IMR-90 (cell line): ENCODE measurements at regions not wholly inside any gene's neighbourhood (a gene's known extent, or its start where the extent isn't known, plus 50 kb on each side); places are given as distances from the start of the nearest gene placed in this dataset.

Experiments used
- ATAC-seq: fragments of 200-7000 bp; cut with Tn5 transposase; 2 replicates; pipeline ENCODE4 v1.9.1; 2020; ENCODE audit warnings: low read depth, mild to moderate bottlenecking, moderate library complexity
- BruUV-seq: library from RNA; stranded (reverse); fragments of 400-500 nt; replicated peaks from 2 replicates; lab custom pipeline; 2021; lab: Mats Ljungman, UMichigan
- CTCF ChIA-PET: fragments of 300-600 bp; formaldehyde crosslinking; extraction: SDS; loops from one replicate; lab custom pipeline; 2021; ENCODE audit warnings: antibody characterized with exemption; lab: Yijun Ruan, JAX
- POLR2A ChIA-PET: fragments of 300-600 bp; sonication (Branson Sonifier 250); formaldehyde crosslinking; loops from one replicate; lab custom pipeline; 2022; ENCODE audit warnings: antibody characterized with exemption; ENCODE audit not compliant: unreplicated experiment; lab: Charles Lee
- DNase-seq: peaks from one replicate; pipeline ENCODE4 v3.0.0; 2013
- H2AFZ ChIP-seq: replicated peaks from 2 replicates; pipeline ENCODE3; 2013; ENCODE audit warnings: low read length, mild to moderate bottlenecking; ENCODE audit not compliant: poor library complexity
- H2AK5ac ChIP-seq: 2 replicates; pipeline ENCODE4 v1.6.1; 2013; ENCODE audit warnings: low read depth, low read length, inconsistent platforms
- H2AK9ac ChIP-seq: replicated peaks from 2 replicates; pipeline ENCODE3; 2013; ENCODE audit warnings: mild to moderate bottlenecking, low read depth, low read length, moderate library complexity; ENCODE audit not compliant: poor library complexity
- H2BK120ac ChIP-seq: 2 replicates; pipeline ENCODE4 v1.6.1; 2013; ENCODE audit warnings: low read depth, low read length, inconsistent platforms
- H2BK15ac ChIP-seq: 3 replicates; pipeline ENCODE4 v1.6.1; 2013; ENCODE audit warnings: low read depth, low read length, inconsistent platforms
- H2BK20ac ChIP-seq: 2 replicates; pipeline ENCODE4 v1.6.1; 2013; ENCODE audit warnings: low read depth, mild to moderate bottlenecking, inconsistent platforms, low read length, moderate library complexity
- H2BK5ac ChIP-seq: 2 replicates; pipeline ENCODE4 v1.6.1; 2013; ENCODE audit warnings: mild to moderate bottlenecking, low read depth, low read length, inconsistent platforms; ENCODE audit not compliant: poor library complexity, severe bottlenecking
- H3K14ac ChIP-seq: replicated peaks from 2 replicates; pipeline ENCODE4 v1.6.1; 2013; ENCODE audit warnings: low read depth, low read length, inconsistent platforms
- H3K18ac ChIP-seq: 2 replicates; pipeline ENCODE4 v1.6.1; 2013; ENCODE audit warnings: low read depth, low read length, control low read depth
- H3K23ac ChIP-seq: 2 replicates; pipeline ENCODE4 v1.6.1; 2013; ENCODE audit warnings: low read depth, low read length, inconsistent platforms
- H3K27ac ChIP-seq: 2 replicates; pipeline ENCODE4 v1.5.1; 2013; ENCODE audit warnings: mild to moderate bottlenecking, control low read depth, low read length; ENCODE audit not compliant: insufficient read depth
- H3K27me3 ChIP-seq: 2 replicates; pipeline ENCODE4 v1.6.1; 2013; ENCODE audit warnings: low read length; ENCODE audit not compliant: control insufficient read depth, insufficient read depth
- H3K36me3 ChIP-seq: 2 replicates; pipeline ENCODE4 v1.6.1; 2013; ENCODE audit warnings: low read length, mixed read lengths; ENCODE audit not compliant: control insufficient read depth, insufficient read depth
- H3K4ac ChIP-seq: 2 replicates; pipeline ENCODE4 v1.6.1; 2013; ENCODE audit warnings: low read depth, low read length, inconsistent platforms
- H3K4me1 ChIP-seq: 2 replicates; pipeline ENCODE4 v1.6.1; 2013; ENCODE audit warnings: low read length, mixed read lengths; ENCODE audit not compliant: control insufficient read depth, insufficient read depth
- H3K4me2 ChIP-seq: 2 replicates; pipeline ENCODE4 v1.6.1; 2013; ENCODE audit warnings: low read depth, mild to moderate bottlenecking, control low read depth, low read length, moderate library complexity
- H3K4me3 ChIP-seq: 2 replicates; pipeline ENCODE4 v1.5.1; 2013; ENCODE audit warnings: low read depth, mild to moderate bottlenecking, control low read depth, low read length, moderate library complexity; ENCODE audit not compliant: insufficient read depth
- H3K56ac ChIP-seq: 2 replicates; pipeline ENCODE4 v1.6.1; 2013; ENCODE audit warnings: low read length, inconsistent platforms; ENCODE audit not compliant: insufficient read depth; ENCODE audit errors: extremely low read depth
- H3K79me1 ChIP-seq, 2 experiments: 2 replicates each; pipeline ENCODE4 v1.6.1; 2013; ENCODE audit warnings: low read length in 2 of 2, inconsistent platforms in 1 of 2, low read depth in 1 of 2
- H3K9ac ChIP-seq: 2 replicates; pipeline ENCODE4 v1.6.1; 2013; ENCODE audit warnings: low read depth, low read length, control low read depth
- H3K9me1 ChIP-seq: 2 replicates; pipeline ENCODE4 v1.6.1; 2013; ENCODE audit warnings: low read length, inconsistent platforms; ENCODE audit not compliant: insufficient read depth
- H3K9me3 ChIP-seq: 2 replicates; pipeline ENCODE4 v1.6.1; 2013; ENCODE audit warnings: low read length; ENCODE audit not compliant: control insufficient read depth, insufficient read depth
- H4K20me1 ChIP-seq: 2 replicates; pipeline ENCODE4 v1.6.1; 2013; ENCODE audit warnings: low read length, inconsistent platforms; ENCODE audit not compliant: insufficient read depth
- H4K5ac ChIP-seq: 2 replicates; pipeline ENCODE4 v1.6.1; 2013; ENCODE audit warnings: mild to moderate bottlenecking, low read depth, low read length, control low read depth
- H4K8ac ChIP-seq, 2 experiments: 2 replicates each; pipeline ENCODE4 v1.6.1; 2013; ENCODE audit warnings: low read depth in 2 of 2, low read length in 2 of 2, control low read depth in 1 of 2, inconsistent platforms in 1 of 2
- H4K91ac ChIP-seq: 2 replicates; pipeline ENCODE4 v1.6.1; 2013; ENCODE audit warnings: low read depth, low read length, inconsistent platforms; ENCODE audit not compliant: insufficient read depth
- BHLHE40 ChIP-seq: fragments of 150-350 bp; IDR thresholded peaks from 2 replicates; pipeline ENCODE4 v1.6.1; 2016; ENCODE audit warnings: mild to moderate bottlenecking, low read depth, low read length
- CEBPB ChIP-seq: IDR thresholded peaks from 2 replicates; pipeline ENCODE4 v1.6.1; 2012; ENCODE audit warnings: low read depth, low read length, improper control_type of control experiment
- CHD1 ChIP-seq: IDR thresholded peaks from 2 replicates; pipeline ENCODE4 v1.6.1; 2012; ENCODE audit warnings: low read depth, low read length, improper control_type of control experiment
- ELK1 ChIP-seq: fragments of 150-350 bp; IDR thresholded peaks from 2 replicates; pipeline ENCODE4 v1.6.1; 2016; ENCODE audit warnings: low read depth, mild to moderate bottlenecking, low read length, moderate library complexity, borderline replicate concordance
- FOS ChIP-seq: fragments of 150-350 bp; IDR thresholded peaks from 2 replicates; pipeline ENCODE4 v1.6.1; 2016; ENCODE audit warnings: low read depth, low read length
- MAFK ChIP-seq: IDR thresholded peaks from 2 replicates; pipeline ENCODE4 v1.6.1; 2012; ENCODE audit warnings: low read depth, low read length, improper control_type of control experiment
- MAZ ChIP-seq: IDR thresholded peaks from 2 replicates; pipeline ENCODE4 v1.6.1; 2012; ENCODE audit warnings: low read depth, mild to moderate bottlenecking, low read length, improper control_type of control experiment, moderate library complexity, borderline replicate concordance
- MXI1 ChIP-seq: IDR thresholded peaks from 2 replicates; pipeline ENCODE4 v1.6.1; 2012; ENCODE audit warnings: low read depth, mild to moderate bottlenecking, low read length, moderate library complexity, borderline replicate concordance
- NFE2L2 ChIP-seq: fragments of 150-350 bp; IDR thresholded peaks from 2 replicates; pipeline ENCODE4 v1.6.1; 2016; ENCODE audit warnings: low read depth, mild to moderate bottlenecking, low read length
- RCOR1 ChIP-seq: IDR thresholded peaks from 2 replicates; pipeline ENCODE4 v1.6.1; 2012; ENCODE audit warnings: mild to moderate bottlenecking, low read length, improper control_type of control experiment; ENCODE audit not compliant: insufficient replicate concordance
- RFX5 ChIP-seq: IDR thresholded peaks from 2 replicates; pipeline ENCODE4 v1.8.0; 2012; ENCODE audit warnings: low read depth, mild to moderate bottlenecking, low read length, moderate library complexity
- SMC3 ChIP-seq: fragments of 150-350 bp; IDR thresholded peaks from 2 replicates; pipeline ENCODE4 v1.6.1; 2016; ENCODE audit warnings: low read depth, mild to moderate bottlenecking, antibody characterized with exemption, low read length, moderate library complexity
- WGBS, 2 experiments: methylation state at CpG; one replicate each; pipeline versions ENCODE4 v1.1.5 to v1.1.7; 2013; ENCODE audit warnings: missing lambda C conversion rate in 2 of 2; ENCODE audit not compliant: insufficient read length in 1 of 2; ENCODE audit errors: extremely low coverage in 2 of 2; 5-methylcytosine and 5-hydroxymethylcytosine counted together
- dilution Hi-C: fragments of 300-500 bp; cut with HindIII; formaldehyde crosslinking; loops from one replicate; pipeline ENCODE4 v1.14.3; 2018; ENCODE audit warnings: low sequenced_read_pairs; ENCODE audit not compliant: unreplicated experiment
- in situ Hi-C: fragments of 300-500 bp; cut with MboI; formaldehyde crosslinking; loops from 3 replicates; pipeline ENCODE4 v1.14.3; 2019; ENCODE audit warnings: low sequenced_read_pairs, inconsistent platforms, mixed read lengths
- intact Hi-C: fragments of 100-400 bp; cut with micrococcal nuclease; formaldehyde crosslinking; loops from 2 replicates; pipeline ENCODE4 v1.10.0; 2022
- TF ChIP-seq, protein P1 (sequence below): conservative IDR thresholded peaks from 2 replicates; pipeline ENCODE4 v1.5.1; 2012; ENCODE audit warnings: mild to moderate bottlenecking, low read depth, low read length, improper control_type of control experiment

DNA sequence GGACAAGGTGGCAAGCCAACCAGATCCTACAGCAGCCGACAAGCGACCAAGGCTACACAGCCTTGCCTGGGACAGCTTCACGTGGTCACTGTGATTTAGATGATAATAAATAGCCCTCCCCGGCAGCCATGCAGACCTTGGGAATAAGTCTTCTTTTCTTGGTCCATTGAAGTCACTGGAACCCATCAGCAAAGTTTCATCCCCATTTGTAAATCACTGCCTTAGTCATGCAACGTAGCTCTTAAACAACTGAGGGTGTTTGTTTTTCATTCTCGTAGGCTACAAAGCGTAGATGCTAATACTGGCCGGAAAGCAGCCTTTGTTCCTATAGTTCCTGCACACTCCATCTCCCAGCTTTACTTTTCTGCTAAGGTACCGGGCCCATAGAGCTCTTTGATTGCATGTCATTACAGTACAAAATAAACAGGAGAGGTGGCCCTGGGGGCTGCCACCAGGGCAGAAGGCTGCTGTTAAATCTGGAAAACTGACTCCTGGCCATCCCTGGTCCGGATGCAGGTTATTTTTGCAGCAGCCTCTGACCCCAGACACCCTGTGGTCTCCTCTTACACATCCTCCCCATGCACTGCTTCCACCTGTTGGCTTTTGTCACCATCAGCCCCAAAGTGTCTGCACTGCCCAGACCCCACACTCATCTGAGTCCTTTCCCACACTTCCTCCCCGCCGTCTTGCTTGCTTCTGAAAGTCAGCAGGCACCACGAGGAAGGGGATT, 105.5 kb downstream of the TOMM20 start:
- peaks cover 7% of the 10 kb centered on the region; the same call in 1 of the 2 replicates for H3K9me1 ChIP-seq
- no peak overlapping the region for H3K4me2 ChIP-seq
- no peak overlapping the region for H4K5ac ChIP-seq
- H3K56ac ChIP-seq = no peak overlapping the region
- H3K27ac ChIP-seq = no peak overlapping the region
- H3K4me1 ChIP-seq = peaks cover 3% of the 10 kb centered on the region
- TF ChIP-seq MAZ (no peak), MAFK (no peak), BHLHE40 (no peak), RCOR1 (no peak), RFX5 (no peak), CEBPB (no peak), NFE2L2 (no peak), FOS (no peak), MXI1 (no peak), SMC3 (no peak), CHD1 (no peak), ELK1 (no peak)
- TF ChIP-seq, protein P1, sequence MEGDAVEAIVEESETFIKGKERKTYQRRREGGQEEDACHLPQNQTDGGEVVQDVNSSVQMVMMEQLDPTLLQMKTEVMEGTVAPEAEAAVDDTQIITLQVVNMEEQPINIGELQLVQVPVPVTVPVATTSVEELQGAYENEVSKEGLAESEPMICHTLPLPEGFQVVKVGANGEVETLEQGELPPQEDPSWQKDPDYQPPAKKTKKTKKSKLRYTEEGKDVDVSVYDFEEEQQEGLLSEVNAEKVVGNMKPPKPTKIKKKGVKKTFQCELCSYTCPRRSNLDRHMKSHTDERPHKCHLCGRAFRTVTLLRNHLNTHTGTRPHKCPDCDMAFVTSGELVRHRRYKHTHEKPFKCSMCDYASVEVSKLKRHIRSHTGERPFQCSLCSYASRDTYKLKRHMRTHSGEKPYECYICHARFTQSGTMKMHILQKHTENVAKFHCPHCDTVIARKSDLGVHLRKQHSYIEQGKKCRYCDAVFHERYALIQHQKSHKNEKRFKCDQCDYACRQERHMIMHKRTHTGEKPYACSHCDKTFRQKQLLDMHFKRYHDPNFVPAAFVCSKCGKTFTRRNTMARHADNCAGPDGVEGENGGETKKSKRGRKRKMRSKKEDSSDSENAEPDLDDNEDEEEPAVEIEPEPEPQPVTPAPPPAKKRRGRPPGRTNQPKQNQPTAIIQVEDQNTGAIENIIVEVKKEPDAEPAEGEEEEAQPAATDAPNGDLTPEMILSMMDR = no peak
- whole genome bisulfite sequencing, 2 experiments = 60% methylated on average over 1 of the region's 13 CpGs; no CpG with 5 or more reads in 1 of the 2 experiments
- CTCF ChIA-PET = no interaction called here
- no peaks in the 10 kb centered on the region for H3K36me3 ChIP-seq
- no peak overlapping the region for H2AK9ac ChIP-seq
- no peak overlapping the region; the same call in 1 of the 2 replicates for H3K18ac ChIP-seq
- H4K20me1 ChIP-seq = no peaks in the 10 kb centered on the region
- no peak overlapping the region for H2BK120ac ChIP-seq
- no peak overlapping the region; the same call in 2 of the 3 replicates for H2BK15ac ChIP-seq
- H3K4ac ChIP-seq = 0 out of 2 replicates have a peak overlapping the region, but pooled peaks have one; percentile 33
- H3K27me3 ChIP-seq = no peaks in the 10 kb centered on the region
- H4K8ac ChIP-seq = no peak overlapping the region
- H3K23ac ChIP-seq = no peak overlapping the region
- dilution Hi-C loops (no loop called here), in situ Hi-C loops (no loop called here), intact Hi-C loops (no loop called here)
- H2BK5ac ChIP-seq = no peak overlapping the region
- no peak overlapping the region for H2AK5ac ChIP-seq
- POLR2A ChIA-PET = no interaction called here
- no TSS peak for BruUV-seq
- no peak for DNase-seq
- H2BK20ac ChIP-seq = no peak overlapping the region
- H3K9me3 ChIP-seq = peaks cover 5% of the 10 kb centered on the region
- H3K4me3 ChIP-seq = no peak overlapping the region
- H2AFZ ChIP-seq = no peak overlapping the region
- ATAC-seq = no peak
- no peak overlapping the region for H4K91ac ChIP-seq
- H3K14ac ChIP-seq = no peak overlapping the region
- H3K9ac ChIP-seq = no peak overlapping the region
- no peaks in the 10 kb centered on the region for H3K79me1 ChIP-seq
